C1 segment of cervical spinal cord (tissue), 14 donors: ENCODE measurements at regions not wholly inside any gene's neighbourhood (a gene's known extent, or its start where the extent isn't known, plus 50 kb on each side); places are given as distances from the start of the nearest gene placed in this dataset.

Experiments
- DNase-seq, 14 donors: peaks; one replicate each; lab custom pipeline; 2025; lab: John Stamatoyannopoulos, UW

- peak in 1 of 14 donors; percentile 2 for DNase-seq
Measured at GRCh38 chr18:11553098-11553940, 56.1 kb upstream of the SLC35G4 start.

GRCh38 chr18:11548916-11549551 lies 60.4 kb upstream of the SLC35G4 start:
- no peak for DNase-seq

- no peak for DNase-seq
Measured at GRCh38 chr18:11548396-11548795, 61.0 kb upstream of the SLC35G4 start.

- DNase-seq = no peak
Measured at GRCh38 chr18:11544060-11544633, 65.2 kb upstream of the SLC35G4 start.

GRCh38 chr18:11541179-11541578 lies 68.2 kb upstream of the SLC35G4 start:
- no peak for DNase-seq

GRCh38 chr18:11533942-11534496 lies 75.4 kb upstream of the SLC35G4 start:
- DNase-seq = no peak

- no peak for DNase-seq
Measured at GRCh38 chr18:11533513-11533890, 75.9 kb upstream of the SLC35G4 start.

GRCh38 chr18:11532758-11533512 lies 76.5 kb upstream of the SLC35G4 start:
- no peak for DNase-seq

GRCh38 chr18:11529081-11529480 lies 80.3 kb upstream of the SLC35G4 start:
- DNase-seq = no peak

- no peak for DNase-seq
Measured at GRCh38 chr18:11526675-11527074, 82.7 kb upstream of the SLC35G4 start.

GRCh38 chr18:11523804-11524203 lies 85.6 kb upstream of the SLC35G4 start:
- no peak for DNase-seq

GRCh38 chr18:11522992-11523391 lies 86.4 kb upstream of the SLC35G4 start:
- no peak for DNase-seq

GRCh38 chr18:11521853-11522252 lies 87.5 kb upstream of the SLC35G4 start:
- no peak for DNase-seq

GRCh38 chr18:11520536-11520935 lies 88.9 kb upstream of the SLC35G4 start:
- DNase-seq = no peak

GRCh38 chr18:11518788-11519685 lies 90.4 kb upstream of the SLC35G4 start:
- DNase-seq = peak in 6 of 14 donors; percentile 2 to 37 (median 10)

GRCh38 chr18:11517704-11518103 lies 91.7 kb upstream of the SLC35G4 start:
- DNase-seq = no peak

GRCh38 chr18:11516751-11517503 lies 92.5 kb upstream of the SLC35G4 start:
- DNase-seq = no peak

GRCh38 chr18:11514267-11514666 lies 95.1 kb upstream of the SLC35G4 start:
- DNase-seq = no peak

GRCh38 chr18:11512096-11513025 lies 97.0 kb upstream of the SLC35G4 start:
- DNase-seq = no peak
